SJSA1 (cell line): ENCODE measurements at regions not wholly inside any gene's neighbourhood (a gene's known extent, or its start where the extent isn't known, plus 50 kb on each side); places are given as distances from the start of the nearest gene placed in this dataset.

Source experiments
- DNase-seq, 2 experiments: peaks; one replicate each; pipeline ENCODE4 v3.0.0-alpha.2; 2015 to 2020; ENCODE audit warnings: low spot score in 2 of 2, low read depth in 1 of 2
- H3K27ac ChIP-seq: fragments of 250-450 bp; sonication (Bioruptor Pico); 2 replicates; pipeline ENCODE4 v1.5.1; 2020; ENCODE audit warnings: mild to moderate bottlenecking, moderate library complexity
- H3K27me3 ChIP-seq: fragments of 250-450 bp; sonication (Bioruptor Pico); replicated peaks from 2 replicates; pipeline ENCODE4 v1.5.1; 2020; ENCODE audit warnings: mild to moderate bottlenecking, moderate library complexity
- H3K36me3 ChIP-seq: fragments of 250-450 bp; sonication (Bioruptor Pico); 2 replicates; pipeline ENCODE4 v1.5.1; 2020; ENCODE audit warnings: mild to moderate bottlenecking
- H3K4me1 ChIP-seq: fragments of 250-450 bp; sonication (Bioruptor Pico); replicated peaks from 2 replicates; pipeline ENCODE4 v1.6.1; 2021; ENCODE audit warnings: mild to moderate bottlenecking
- H3K4me3 ChIP-seq: fragments of 250-450 bp; sonication (Bioruptor Pico); 2 replicates; pipeline ENCODE4 v1.5.1; 2020; ENCODE audit warnings: mild to moderate bottlenecking
- H3K9me3 ChIP-seq: fragments of 250-450 bp; sonication (Bioruptor Pico); replicated peaks from 2 replicates; pipeline ENCODE4 v1.5.1; 2020; ENCODE audit warnings: mild to moderate bottlenecking

DNA sequence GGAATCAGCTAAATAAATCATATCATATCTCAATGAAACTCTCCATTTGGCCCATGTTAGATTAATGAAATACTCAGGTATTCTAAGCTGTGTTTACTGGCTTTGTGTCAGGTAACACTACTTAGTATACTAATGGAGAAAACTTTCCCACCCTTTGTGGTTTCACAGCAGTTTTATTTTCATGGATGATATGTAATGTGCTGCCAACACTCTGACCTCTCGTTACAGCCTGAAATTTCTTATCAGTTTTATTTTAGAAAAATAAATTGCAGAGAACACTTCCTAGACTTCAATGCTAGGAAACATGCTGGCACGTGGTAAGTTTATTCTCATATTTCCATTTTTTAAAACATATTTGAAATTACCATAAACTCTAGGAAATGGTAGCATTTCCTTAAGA lies 758.9 kb downstream of the LIG4 start:
- H3K9me3 ChIP-seq = peaks cover 13% of the 10 kb centered on the region
- no peak overlapping the region for H3K4me3 ChIP-seq
- peaks cover 36% of the 10 kb centered on the region for H3K4me1 ChIP-seq
- DNase-seq = no peak
- H3K36me3 ChIP-seq = no peaks in the 10 kb centered on the region
- H3K27ac ChIP-seq = no peak overlapping the region
- H3K27me3 ChIP-seq = no peaks in the 10 kb centered on the region

DNA sequence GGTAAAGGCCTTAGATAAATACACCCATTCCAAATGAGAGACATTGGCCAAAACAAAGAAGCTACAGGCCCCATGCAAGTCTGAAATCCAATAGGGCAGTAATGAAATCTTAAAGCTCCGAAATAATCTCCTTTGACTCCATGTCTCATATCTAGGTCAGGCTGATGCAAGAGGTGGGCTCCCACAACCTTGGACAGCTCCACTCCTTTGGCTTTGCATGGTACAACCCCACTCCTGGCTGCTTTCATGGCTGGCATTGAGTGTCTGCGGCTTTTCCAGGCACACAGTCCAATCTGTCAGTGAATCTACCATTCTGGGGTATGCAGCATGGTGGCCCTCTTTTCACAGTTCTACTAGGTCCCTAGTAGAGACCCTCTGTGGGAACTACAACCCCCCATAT lies 762.5 kb downstream of the LIG4 start:
- DNase-seq = no peak
- Histone ChIP-seq H3K27me3 (no peaks in the 10 kb centered on the region), H3K36me3 (no peaks in the 10 kb centered on the region), H3K9me3 (peaks cover 13% of the 10 kb centered on the region), H3K4me3 (no peak overlapping the region), H3K4me1 (peaks cover 27% of the 10 kb centered on the region), H3K27ac (no peak overlapping the region)

DNA sequence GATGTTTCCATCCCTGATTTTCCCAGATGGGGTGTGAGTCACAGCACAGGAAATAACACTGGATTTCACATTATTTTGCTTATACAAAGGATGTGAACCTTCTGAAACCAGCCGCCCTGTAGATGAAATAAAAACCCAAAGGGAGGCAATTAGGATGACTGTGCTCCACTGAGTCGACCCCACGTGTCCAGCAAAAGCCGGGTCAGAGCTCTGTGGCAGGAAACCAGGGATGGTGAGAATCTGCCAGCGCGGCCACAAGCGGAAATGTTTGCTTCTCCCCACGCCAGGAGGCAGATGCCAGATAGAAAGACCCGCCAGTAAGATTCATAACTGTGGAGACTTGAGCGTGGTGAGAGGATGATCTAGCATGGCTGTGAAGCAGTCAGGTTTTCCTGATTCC lies 764.4 kb downstream of the LIG4 start:
- DNase-seq = peak; percentile 92 to 94
- peaks cover 23% of the 10 kb centered on the region for H3K4me1 ChIP-seq
- H3K4me3 ChIP-seq = no peak overlapping the region
- no peaks in the 10 kb centered on the region for H3K36me3 ChIP-seq
- no peaks in the 10 kb centered on the region for H3K27me3 ChIP-seq
- peak overlapping the region; percentile 86 for H3K27ac ChIP-seq
- peaks cover 13% of the 10 kb centered on the region for H3K9me3 ChIP-seq

DNA sequence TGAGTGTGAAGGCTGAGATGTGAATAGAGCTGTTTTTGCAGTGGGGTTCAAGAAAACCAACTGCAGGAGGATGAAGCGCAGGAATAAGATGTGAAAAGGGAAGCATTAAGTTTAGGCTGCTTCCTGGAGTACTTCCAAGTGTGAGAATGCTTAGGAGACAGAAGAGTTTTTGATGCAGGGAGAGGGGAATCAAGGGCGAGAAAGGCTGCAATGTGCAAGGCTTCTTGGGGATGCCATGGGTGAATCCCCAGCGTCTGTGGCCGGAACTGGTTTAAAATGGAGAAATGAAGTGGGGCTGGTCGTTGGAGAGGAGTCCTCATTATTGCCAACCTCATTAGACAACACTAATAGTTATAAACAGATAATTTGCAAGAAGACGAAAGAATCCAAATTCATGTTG lies 764.9 kb downstream of the LIG4 start:
- peaks cover 13% of the 10 kb centered on the region for H3K9me3 ChIP-seq
- no peaks in the 10 kb centered on the region for H3K36me3 ChIP-seq
- no peaks in the 10 kb centered on the region for H3K27me3 ChIP-seq
- peak overlapping the region; percentile 86 for H3K27ac ChIP-seq
- no peak overlapping the region for H3K4me3 ChIP-seq
- peaks cover 23% of the 10 kb centered on the region for H3K4me1 ChIP-seq
- no peak for DNase-seq

DNA sequence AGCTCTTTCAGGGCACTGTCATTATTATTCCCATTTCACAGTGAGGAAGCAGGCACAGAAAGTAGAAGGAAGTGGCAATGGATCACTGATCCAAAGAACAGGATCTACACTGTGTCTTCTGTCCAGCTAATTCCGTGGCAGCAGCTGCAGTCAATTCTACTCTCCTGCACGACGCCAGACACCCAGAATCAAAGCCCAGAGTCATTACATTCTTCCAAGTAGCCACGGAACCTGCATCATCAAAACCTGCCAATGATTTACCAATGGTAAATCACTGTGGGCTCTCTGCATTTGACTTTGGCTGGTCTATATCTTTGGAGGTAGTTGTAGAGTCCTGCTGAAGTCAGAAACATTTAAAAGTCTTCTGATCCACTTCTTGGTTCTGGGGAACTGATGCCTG lies 767.7 kb downstream of the LIG4 start:
- no peak overlapping the region for H3K27ac ChIP-seq
- DNase-seq = no peak
- no peaks in the 10 kb centered on the region for H3K9me3 ChIP-seq
- no peaks in the 10 kb centered on the region for H3K36me3 ChIP-seq
- no peaks in the 10 kb centered on the region for H3K27me3 ChIP-seq
- peaks cover 23% of the 10 kb centered on the region for H3K4me1 ChIP-seq
- H3K4me3 ChIP-seq = no peak overlapping the region

DNA sequence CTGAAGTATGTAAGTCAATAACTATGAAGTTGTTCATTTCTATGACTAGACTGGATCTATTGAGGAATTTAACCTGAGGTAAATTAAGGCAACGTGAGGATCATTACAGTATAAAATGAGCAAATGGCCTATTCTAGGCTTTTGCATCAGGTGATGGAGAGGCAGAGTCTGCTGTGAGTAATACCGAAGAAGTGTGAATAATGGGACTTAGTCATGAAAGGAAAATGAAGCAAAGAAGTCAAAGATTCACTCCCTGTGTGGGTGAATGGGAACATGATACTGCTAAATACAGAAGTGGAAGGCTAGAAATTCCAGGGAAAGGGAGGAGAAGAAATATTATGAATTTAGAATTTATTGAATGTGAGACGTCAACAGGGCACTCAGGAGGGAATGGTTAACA lies 774.1 kb downstream of the LIG4 start:
- Histone ChIP-seq H3K27ac (no peak overlapping the region), H3K4me1 (peaks cover 5% of the 10 kb centered on the region; the same call in 1 of the 2 replicates), H3K9me3 (no peaks in the 10 kb centered on the region; the same call in 1 of the 2 replicates), H3K36me3 (no peaks in the 10 kb centered on the region), H3K27me3 (no peaks in the 10 kb centered on the region), H3K4me3 (no peak overlapping the region)
- peak in 1 of 2 experiments; percentile 26 for DNase-seq

DNA sequence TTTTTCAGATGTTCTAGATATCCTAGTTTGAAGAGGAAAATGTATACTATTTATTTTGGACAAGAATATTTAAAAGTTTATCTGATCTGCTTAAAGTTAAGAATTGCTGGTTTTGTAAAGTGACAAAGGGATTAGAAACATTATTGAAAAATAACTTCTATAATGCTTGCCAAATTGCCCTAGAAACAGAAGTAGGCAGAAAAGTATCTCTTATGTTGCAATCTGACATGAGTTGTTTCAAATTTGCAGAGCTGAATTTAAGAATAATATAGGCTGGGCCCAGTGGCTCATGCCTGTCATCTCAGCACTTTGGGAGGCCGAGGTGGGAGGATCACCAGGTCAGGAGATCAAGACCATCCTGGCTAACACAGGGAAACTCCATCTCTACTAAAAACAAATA lies 777.1 kb downstream of the LIG4 start:
- Histone ChIP-seq H3K9me3 (no peaks in the 10 kb centered on the region; the same call in 1 of the 2 replicates), H3K27ac (no peak overlapping the region), H3K36me3 (no peaks in the 10 kb centered on the region), H3K27me3 (no peaks in the 10 kb centered on the region), H3K4me1 (peaks cover 5% of the 10 kb centered on the region; the same call in 1 of the 2 replicates), H3K4me3 (no peak overlapping the region)
- DNase-seq = no peak

DNA sequence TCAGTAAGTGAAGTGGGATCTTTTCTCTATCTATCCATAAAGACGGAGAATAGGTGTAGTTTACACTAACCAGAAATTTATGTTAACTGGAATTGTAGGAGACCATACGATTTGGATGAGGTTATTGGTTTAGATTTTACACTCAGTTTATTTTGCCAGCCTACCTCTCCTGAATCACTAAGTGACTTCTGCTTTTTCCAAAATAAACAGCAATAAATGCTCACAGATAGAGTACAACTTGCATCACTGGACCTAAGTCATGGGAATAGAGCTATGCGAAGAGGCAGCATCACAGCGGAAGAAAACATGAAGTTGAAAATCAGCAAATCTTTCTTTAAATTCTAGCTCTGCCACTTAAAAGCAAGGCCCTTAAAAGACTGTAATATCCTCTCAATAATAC lies 781.0 kb downstream of the LIG4 start:
- DNase-seq = no peak
- Histone ChIP-seq H3K4me1 (no peaks in the 10 kb centered on the region), H3K4me3 (no peak overlapping the region), H3K9me3 (no peaks in the 10 kb centered on the region; the same call in 1 of the 2 replicates), H3K36me3 (no peaks in the 10 kb centered on the region), H3K27me3 (no peaks in the 10 kb centered on the region), H3K27ac (no peak overlapping the region)

DNA sequence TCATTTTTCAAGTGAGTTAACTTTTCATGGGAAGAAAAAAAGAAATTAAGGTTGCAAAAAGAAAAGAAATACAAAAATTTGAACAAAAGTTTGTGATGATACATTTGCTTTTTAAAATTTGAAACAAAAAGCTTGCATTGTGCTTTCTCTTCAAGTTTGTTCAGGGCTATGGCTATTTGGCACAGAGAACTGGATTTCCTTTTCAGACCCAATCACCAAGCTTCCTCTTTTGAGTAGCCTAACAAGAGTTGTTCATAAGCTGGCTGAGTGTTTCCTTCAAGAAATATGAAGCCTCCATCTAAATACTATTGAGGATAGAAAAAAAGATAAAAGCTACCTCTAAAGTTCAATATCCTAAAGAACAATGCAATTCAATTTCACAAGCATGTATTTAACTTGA lies 787.8 kb downstream of the LIG4 start:
- Histone ChIP-seq H3K4me1 (peaks cover under 1% of the 10 kb centered on the region), H3K9me3 (no peaks in the 10 kb centered on the region; the same call in 1 of the 2 replicates), H3K27ac (no peak overlapping the region), H3K36me3 (no peaks in the 10 kb centered on the region), H3K27me3 (no peaks in the 10 kb centered on the region), H3K4me3 (no peak overlapping the region)
- no peak for DNase-seq

DNA sequence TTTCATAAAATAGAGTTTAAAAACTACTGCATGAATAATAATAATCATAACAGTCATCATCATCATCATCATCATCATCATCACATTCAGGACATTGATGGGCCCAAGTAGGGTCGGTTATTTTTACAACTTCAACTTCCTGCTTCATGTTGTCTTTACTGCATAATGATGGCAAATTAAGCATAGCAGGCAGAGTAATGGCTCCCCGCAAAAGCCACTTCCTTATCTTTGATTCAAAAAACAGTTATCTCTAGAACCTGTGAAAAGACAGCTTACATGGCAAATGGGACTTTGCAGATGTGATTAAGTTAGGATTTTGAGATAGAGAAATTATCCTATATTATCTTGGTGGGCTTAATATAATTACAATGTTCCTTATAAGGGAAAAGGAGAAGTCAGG lies 792.9 kb downstream of the LIG4 start:
- Histone ChIP-seq H3K9me3 (no peaks in the 10 kb centered on the region), H3K4me3 (no peak overlapping the region), H3K36me3 (no peaks in the 10 kb centered on the region), H3K4me1 (peaks cover 12% of the 10 kb centered on the region), H3K27ac (0 out of 2 replicates have a peak overlapping the region, but pooled peaks have one; percentile 1), H3K27me3 (no peaks in the 10 kb centered on the region)
- no peak for DNase-seq

DNA sequence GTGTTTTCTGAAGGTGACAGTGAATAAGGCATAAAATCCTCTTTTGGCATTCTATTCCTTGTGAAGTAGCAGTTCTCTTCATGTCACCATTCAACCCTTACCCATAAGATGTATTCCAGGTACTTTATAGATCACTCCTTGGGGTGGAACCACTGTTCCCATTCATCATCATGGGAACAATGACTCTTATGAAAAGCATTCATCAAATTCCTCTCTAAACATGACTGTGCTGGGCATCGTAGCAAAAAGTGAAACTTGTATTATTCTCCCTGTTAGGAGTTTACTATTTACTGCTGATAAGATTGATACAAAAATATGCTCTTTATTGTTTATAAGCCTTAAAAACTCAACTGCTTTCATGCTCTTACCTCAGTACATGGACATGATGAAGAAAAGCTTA lies 793.4 kb downstream of the LIG4 start:
- H3K9me3 ChIP-seq = no peaks in the 10 kb centered on the region
- peaks cover 12% of the 10 kb centered on the region for H3K4me1 ChIP-seq
- H3K27ac ChIP-seq = 0 out of 2 replicates have a peak overlapping the region, but pooled peaks have one; percentile 1
- H3K4me3 ChIP-seq = no peak overlapping the region
- DNase-seq = peak in 1 of 2 experiments; percentile 15
- no peaks in the 10 kb centered on the region for H3K27me3 ChIP-seq
- no peaks in the 10 kb centered on the region for H3K36me3 ChIP-seq

DNA sequence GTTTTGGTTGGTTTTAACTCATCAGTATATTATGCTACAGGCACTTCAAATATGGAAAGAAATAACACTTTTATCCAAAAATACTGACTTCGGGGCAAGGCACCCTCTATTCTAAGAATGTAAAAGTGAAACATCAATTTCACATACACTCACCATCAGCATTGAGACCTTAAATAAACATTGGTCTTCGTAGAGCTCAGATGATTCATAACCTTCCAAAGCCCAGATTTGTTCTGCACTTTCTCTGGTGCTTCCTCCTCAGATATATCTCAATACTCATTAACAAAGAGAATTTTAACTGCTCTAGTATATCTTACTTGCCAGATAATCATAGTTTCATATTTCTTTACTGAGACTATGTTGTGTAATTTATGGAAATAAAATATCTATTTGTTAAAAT lies 794.3 kb downstream of the LIG4 start:
- no peaks in the 10 kb centered on the region for H3K9me3 ChIP-seq
- no peak for DNase-seq
- peaks cover 12% of the 10 kb centered on the region for H3K4me1 ChIP-seq
- no peak overlapping the region for H3K4me3 ChIP-seq
- no peaks in the 10 kb centered on the region for H3K36me3 ChIP-seq
- H3K27me3 ChIP-seq = no peaks in the 10 kb centered on the region
- no peak overlapping the region for H3K27ac ChIP-seq

DNA sequence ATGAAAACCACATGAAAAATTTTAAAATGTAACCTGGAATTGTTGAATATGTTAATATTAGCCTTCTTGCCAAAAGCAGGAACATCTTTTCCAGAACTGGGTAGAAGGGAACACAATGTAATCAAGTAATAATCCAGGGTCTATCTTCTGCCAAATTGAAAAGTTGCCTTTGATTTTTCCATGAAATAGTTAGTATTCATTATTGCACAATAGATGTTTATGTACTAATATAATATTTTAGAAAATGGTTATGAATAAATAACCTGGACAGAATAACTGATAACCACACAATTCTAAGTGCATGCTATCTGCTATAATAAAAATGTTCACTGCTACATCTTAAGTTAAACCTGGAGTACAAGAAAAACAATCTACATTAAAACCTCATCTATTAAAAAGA lies 802.3 kb downstream of the LIG4 start:
- no peaks in the 10 kb centered on the region for H3K4me1 ChIP-seq
- no peak overlapping the region for H3K4me3 ChIP-seq
- H3K36me3 ChIP-seq = no peaks in the 10 kb centered on the region
- no peaks in the 10 kb centered on the region for H3K27me3 ChIP-seq
- no peak overlapping the region for H3K27ac ChIP-seq
- no peak for DNase-seq
- H3K9me3 ChIP-seq = no peaks in the 10 kb centered on the region

DNA sequence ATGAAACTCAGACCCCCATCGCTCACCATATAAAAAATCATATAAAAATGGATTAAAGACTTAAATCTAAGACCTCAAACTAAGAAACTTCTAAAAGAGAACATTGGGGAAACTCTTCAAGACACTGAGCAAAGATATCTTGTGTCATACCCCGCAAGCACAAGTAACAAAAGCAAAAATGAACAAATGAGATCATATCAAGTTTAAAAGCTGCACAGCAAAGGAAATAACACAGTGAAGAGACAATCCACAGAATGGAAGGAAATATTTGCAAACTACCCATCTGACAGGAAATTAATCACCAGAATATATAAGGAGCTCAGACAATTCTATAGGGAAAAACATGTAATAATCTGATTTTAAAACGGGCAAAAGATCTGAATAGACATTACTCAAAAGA lies 808.3 kb downstream of the LIG4 start:
- no peaks in the 10 kb centered on the region for H3K4me1 ChIP-seq
- DNase-seq = no peak
- no peaks in the 10 kb centered on the region for H3K27me3 ChIP-seq
- H3K4me3 ChIP-seq = no peak overlapping the region
- no peak overlapping the region for H3K27ac ChIP-seq
- H3K9me3 ChIP-seq = peaks cover under 1% of the 10 kb centered on the region; the same call in 1 of the 2 replicates
- no peaks in the 10 kb centered on the region for H3K36me3 ChIP-seq

DNA sequence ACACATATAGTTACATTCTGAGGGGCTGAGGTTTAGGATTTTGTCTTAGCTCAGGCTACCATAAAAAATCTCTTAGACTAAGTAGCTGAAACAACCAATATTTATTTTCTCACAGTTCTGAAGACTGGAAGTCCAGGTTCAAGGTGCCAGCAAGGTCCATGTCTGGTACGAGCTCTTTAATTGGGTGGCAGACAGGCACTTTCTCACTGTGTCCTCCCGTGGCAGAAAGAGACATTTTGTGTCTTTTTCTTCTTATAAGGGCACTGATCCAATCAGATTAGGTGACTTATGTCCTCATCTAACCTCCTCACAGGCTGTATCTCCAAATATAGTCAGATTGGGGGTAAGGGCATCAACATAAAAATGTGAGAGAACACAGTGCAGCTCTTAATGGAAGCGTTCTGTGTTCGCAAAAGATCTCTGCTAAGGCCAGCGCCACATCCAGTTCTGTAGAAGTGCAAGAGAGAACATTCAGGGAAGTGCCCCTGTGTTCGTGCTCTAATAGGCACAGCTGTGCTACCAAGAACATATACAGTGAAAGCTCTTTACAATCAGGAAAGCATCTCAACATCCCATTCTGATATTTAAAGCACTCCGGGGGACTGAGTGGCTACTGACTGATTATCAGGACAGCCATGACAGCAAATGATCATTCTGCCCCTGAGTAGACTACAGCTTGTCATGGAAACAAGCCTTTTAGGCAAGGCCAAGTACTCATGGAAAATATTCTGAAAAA lies 819.2 kb downstream of the LIG4 start:
- H3K27ac ChIP-seq = no peak overlapping the region
- peaks cover 3% of the 10 kb centered on the region; the same call in 1 of the 2 replicates for H3K27me3 ChIP-seq
- H3K36me3 ChIP-seq = no peaks in the 10 kb centered on the region
- no peak for DNase-seq
- H3K4me1 ChIP-seq = no peaks in the 10 kb centered on the region
- no peak overlapping the region for H3K4me3 ChIP-seq
- no peaks in the 10 kb centered on the region for H3K9me3 ChIP-seq
